ENCODE measurements at regions not wholly inside any gene's neighbourhood (a gene's known extent, or its start where the extent isn't known, plus 50 kb on each side); places are given as distances from the start of the nearest gene placed in this dataset.

GRCh38 chr11:122339436-122340060 is 223.5 kb upstream of the BLID start:
- FAIRE-seq (no peak), DNase-seq (no peak)
- no peak overlapping the region for H3K4me3 ChIP-seq (ENCODE audit: low read depth in 1 of 3, low read length in 3 of 3)
- no peak overlapping the region for H3K27ac ChIP-seq (ENCODE audit: low read depth in 1 of 3, low read length in 2 of 3)
- no peaks in the 10 kb centered on the region for H3K36me3 ChIP-seq (ENCODE audit: control insufficient read depth in 3 of 3, insufficient read depth in 2 of 3, low read depth in 1 of 3, low read length in 3 of 3)
- no peaks in the 10 kb centered on the region for H3K27me3 ChIP-seq (ENCODE audit: control insufficient read depth in 3 of 3, insufficient read depth in 3 of 3, low read length in 3 of 3)
- WGBS, 3 donors, result 41 to 56% (median 53%) methylated on average over 2 of the region's 2 CpGs
- no peaks in the 10 kb centered on the region for H3K4me1 ChIP-seq (ENCODE audit: control insufficient read depth in 3 of 3, insufficient read depth in 2 of 3, low read depth in 1 of 3, low read length in 2 of 3)
- H3K9me3 ChIP-seq (ENCODE audit: control insufficient read depth in 2 of 2, insufficient read depth in 1 of 2, low read depth in 1 of 2, low read length in 1 of 2), result no peaks in the 10 kb centered on the region

GRCh38 chr11:122337704-122338103 is 221.7 kb upstream of the BLID start:
- DNase-seq (no peak), FAIRE-seq (no peak)
- H3K36me3 ChIP-seq (ENCODE audit: control insufficient read depth in 3 of 3, insufficient read depth in 2 of 3, low read depth in 1 of 3, low read length in 3 of 3), result no peaks in the 10 kb centered on the region
- no peak overlapping the region for H3K4me3 ChIP-seq (ENCODE audit: low read depth in 1 of 3, low read length in 3 of 3)
- 61 to 65% (median 65%) methylated on average over 4 of the region's 4 CpGs for WGBS, 3 donors
- H3K27ac ChIP-seq (ENCODE audit: low read depth in 1 of 3, low read length in 2 of 3), result no peak overlapping the region
- H3K4me1 ChIP-seq (ENCODE audit: control insufficient read depth in 3 of 3, insufficient read depth in 2 of 3, low read depth in 1 of 3, low read length in 2 of 3), result no peaks in the 10 kb centered on the region
- H3K27me3 ChIP-seq (ENCODE audit: control insufficient read depth in 3 of 3, insufficient read depth in 3 of 3, low read length in 3 of 3), result no peaks in the 10 kb centered on the region
- H3K9me3 ChIP-seq (ENCODE audit: control insufficient read depth in 2 of 2, insufficient read depth in 1 of 2, low read depth in 1 of 2, low read length in 1 of 2), result no peaks in the 10 kb centered on the region

GRCh38 chr11:122337241-122337640 is 221.2 kb upstream of the BLID start:
- Histone ChIP-seq H3K27ac (ENCODE audit: low read depth in 1 of 3, low read length in 2 of 3) (no peak overlapping the region), H3K9me3 (ENCODE audit: control insufficient read depth in 2 of 2, insufficient read depth in 1 of 2, low read depth in 1 of 2, low read length in 1 of 2) (no peaks in the 10 kb centered on the region), H3K27me3 (ENCODE audit: control insufficient read depth in 3 of 3, insufficient read depth in 3 of 3, low read length in 3 of 3) (no peaks in the 10 kb centered on the region), H3K4me3 (ENCODE audit: low read depth in 1 of 3, low read length in 3 of 3) (no peak overlapping the region), H3K4me1 (ENCODE audit: control insufficient read depth in 3 of 3, insufficient read depth in 2 of 3, low read depth in 1 of 3, low read length in 2 of 3) (no peaks in the 10 kb centered on the region), H3K36me3 (ENCODE audit: control insufficient read depth in 3 of 3, insufficient read depth in 2 of 3, low read depth in 1 of 3, low read length in 3 of 3) (no peaks in the 10 kb centered on the region)
- DNase-seq (no peak), FAIRE-seq (no peak)
- 51 to 60% (median 56%) methylated on average over 5 of the region's 5 CpGs for WGBS, 3 donors

GRCh38 chr11:122336706-122337105 is 220.7 kb upstream of the BLID start:
- Histone ChIP-seq H3K36me3 (ENCODE audit: control insufficient read depth in 3 of 3, insufficient read depth in 2 of 3, low read depth in 1 of 3, low read length in 3 of 3) (no peaks in the 10 kb centered on the region), H3K27me3 (ENCODE audit: control insufficient read depth in 3 of 3, insufficient read depth in 3 of 3, low read length in 3 of 3) (no peaks in the 10 kb centered on the region), H3K4me1 (ENCODE audit: control insufficient read depth in 3 of 3, insufficient read depth in 2 of 3, low read depth in 1 of 3, low read length in 2 of 3) (no peaks in the 10 kb centered on the region), H3K4me3 (ENCODE audit: low read depth in 1 of 3, low read length in 3 of 3) (no peak overlapping the region), H3K9me3 (ENCODE audit: control insufficient read depth in 2 of 2, insufficient read depth in 1 of 2, low read depth in 1 of 2, low read length in 1 of 2) (no peaks in the 10 kb centered on the region), H3K27ac (ENCODE audit: low read depth in 1 of 3, low read length in 2 of 3) (no peak overlapping the region)
- 75 to 77% (median 76%) methylated on average over 5 of the region's 5 CpGs for WGBS, 3 donors
- FAIRE-seq (no peak), DNase-seq (no peak)

DNA sequence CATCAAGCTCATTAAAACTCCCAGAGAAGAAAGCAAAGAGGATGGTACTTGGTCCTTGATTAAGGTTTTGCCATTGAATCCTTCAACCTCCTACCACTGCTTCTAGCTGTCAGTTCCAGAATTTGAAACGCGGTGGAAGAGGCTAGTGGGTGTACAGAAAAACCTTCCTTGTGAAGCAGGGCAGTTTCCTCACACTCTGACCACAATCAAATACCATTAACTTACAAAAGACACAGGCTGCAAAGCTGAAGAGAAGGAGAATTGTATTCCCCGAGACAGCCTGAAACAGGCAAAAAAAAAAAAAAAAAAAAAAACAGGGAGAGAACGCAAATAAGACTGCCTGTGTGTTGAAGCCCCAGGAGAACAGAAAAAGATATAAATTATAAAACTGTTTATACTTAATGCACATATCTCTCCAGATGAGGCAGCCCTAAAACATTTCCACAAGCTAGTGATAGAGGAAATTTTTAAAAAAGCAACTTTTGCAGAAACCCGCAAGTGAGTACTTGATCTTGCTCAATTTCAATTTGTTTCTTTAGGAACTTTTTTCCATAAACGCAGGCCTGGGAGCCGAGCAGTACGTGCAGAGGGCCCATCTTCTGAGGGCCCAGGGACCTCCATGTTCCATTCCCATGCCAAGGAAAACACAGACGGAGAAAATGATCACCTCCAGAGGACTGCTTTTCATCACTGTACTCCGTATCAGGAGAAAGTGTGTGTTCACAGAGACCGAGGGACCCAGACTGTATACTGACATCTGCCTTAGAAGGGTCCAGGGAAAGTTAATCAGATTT is 218.7 kb upstream of the BLID start:
- H3K4me3 ChIP-seq (ENCODE audit: low read depth in 1 of 3, low read length in 3 of 3), result no peak overlapping the region
- no peaks in the 10 kb centered on the region for H3K36me3 ChIP-seq (ENCODE audit: control insufficient read depth in 3 of 3, insufficient read depth in 2 of 3, low read depth in 1 of 3, low read length in 3 of 3)
- H3K27me3 ChIP-seq (ENCODE audit: control insufficient read depth in 3 of 3, insufficient read depth in 3 of 3, low read length in 3 of 3), result no peaks in the 10 kb centered on the region
- H3K9me3 ChIP-seq (ENCODE audit: control insufficient read depth in 2 of 2, insufficient read depth in 1 of 2, low read depth in 1 of 2, low read length in 1 of 2), result no peaks in the 10 kb centered on the region
- WGBS, 3 donors, result 75 to 86% (median 85%) methylated on average over 11 of the region's 11 CpGs
- peak overlapping the region in 1 of 3 donors; percentile 21 for H3K27ac ChIP-seq (ENCODE audit: low read depth in 1 of 3, low read length in 2 of 3)
- no peak for DNase-seq
- FAIRE-seq, result no peak
- no peaks in the 10 kb centered on the region for H3K4me1 ChIP-seq (ENCODE audit: control insufficient read depth in 3 of 3, insufficient read depth in 2 of 3, low read depth in 1 of 3, low read length in 2 of 3)

DNA sequence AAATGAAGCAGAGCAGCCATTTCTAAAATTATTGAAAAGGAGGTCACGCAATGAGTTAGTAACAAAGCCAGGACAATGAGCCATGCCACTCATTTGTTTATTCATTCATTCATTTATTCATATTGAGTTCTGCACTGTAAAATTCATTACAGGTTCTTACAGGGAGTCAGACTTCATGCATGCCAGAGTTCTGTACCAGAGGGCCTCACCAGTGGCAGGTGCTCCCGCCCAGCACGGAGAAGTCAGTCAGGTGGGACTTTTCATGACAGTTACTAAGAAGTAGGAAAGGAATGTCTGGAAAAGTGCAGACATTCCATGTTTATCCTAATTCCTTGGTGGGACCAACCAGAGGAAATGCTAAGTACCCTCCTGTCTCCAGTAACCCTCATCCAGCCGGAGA is 217.5 kb upstream of the BLID start:
- Histone ChIP-seq H3K9me3 (ENCODE audit: control insufficient read depth in 2 of 2, insufficient read depth in 1 of 2, low read depth in 1 of 2, low read length in 1 of 2) (no peaks in the 10 kb centered on the region), H3K4me3 (ENCODE audit: low read depth in 1 of 3, low read length in 3 of 3) (no peak overlapping the region), H3K27me3 (ENCODE audit: control insufficient read depth in 3 of 3, insufficient read depth in 3 of 3, low read length in 3 of 3) (no peaks in the 10 kb centered on the region), H3K36me3 (ENCODE audit: control insufficient read depth in 3 of 3, insufficient read depth in 2 of 3, low read depth in 1 of 3, low read length in 3 of 3) (no peaks in the 10 kb centered on the region), H3K27ac (ENCODE audit: low read depth in 1 of 3, low read length in 2 of 3) (no peak overlapping the region), H3K4me1 (ENCODE audit: control insufficient read depth in 3 of 3, insufficient read depth in 2 of 3, low read depth in 1 of 3, low read length in 2 of 3) (no peaks in the 10 kb centered on the region)
- no peak for DNase-seq
- no peak for FAIRE-seq
- WGBS, 3 donors, result 91 to 95% (median 93%) methylated on average over 4 of the region's 4 CpGs

DNA sequence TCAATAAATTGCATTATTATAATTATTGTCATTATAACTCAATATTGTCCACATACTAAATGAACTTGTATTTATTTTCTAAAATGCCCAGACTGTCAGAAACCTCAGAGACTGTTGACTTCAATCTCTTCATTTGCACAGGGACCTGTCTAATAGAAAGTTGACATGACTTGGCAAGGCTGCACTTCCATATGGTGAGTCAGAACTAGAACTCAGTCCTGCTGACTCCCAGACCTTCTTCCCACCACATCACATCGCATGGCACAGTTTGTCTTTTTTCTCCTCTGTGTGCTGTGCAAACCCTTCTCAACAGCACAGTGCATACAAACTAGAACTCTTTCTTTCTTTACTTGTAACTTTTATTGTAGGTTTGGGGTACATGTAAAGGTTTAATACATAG is 215.1 kb upstream of the BLID start:
- WGBS, 3 donors, result 64 to 91% (median 88%) methylated on average over 1 of the region's 1 CpG
- no peak overlapping the region for H3K27ac ChIP-seq (ENCODE audit: low read depth in 1 of 3, low read length in 2 of 3)
- DNase-seq (no peak), FAIRE-seq (no peak)
- H3K4me3 ChIP-seq (ENCODE audit: low read depth in 1 of 3, low read length in 3 of 3), result no peak overlapping the region
- H3K4me1 ChIP-seq (ENCODE audit: control insufficient read depth in 3 of 3, insufficient read depth in 2 of 3, low read depth in 1 of 3, low read length in 2 of 3), result no peaks in the 10 kb centered on the region
- no peaks in the 10 kb centered on the region for H3K36me3 ChIP-seq (ENCODE audit: control insufficient read depth in 3 of 3, insufficient read depth in 2 of 3, low read depth in 1 of 3, low read length in 3 of 3)
- H3K9me3 ChIP-seq (ENCODE audit: control insufficient read depth in 2 of 2, insufficient read depth in 1 of 2, low read depth in 1 of 2, low read length in 1 of 2), result no peaks in the 10 kb centered on the region
- no peaks in the 10 kb centered on the region for H3K27me3 ChIP-seq (ENCODE audit: control insufficient read depth in 3 of 3, insufficient read depth in 3 of 3, low read length in 3 of 3)

- Histone ChIP-seq H3K4me3 (ENCODE audit: low read depth in 1 of 3, low read length in 3 of 3) (no peak overlapping the region), H3K27ac (ENCODE audit: low read depth in 1 of 3, low read length in 2 of 3) (no peak overlapping the region), H3K36me3 (ENCODE audit: control insufficient read depth in 3 of 3, insufficient read depth in 2 of 3, low read depth in 1 of 3, low read length in 3 of 3) (no peaks in the 10 kb centered on the region), H3K27me3 (ENCODE audit: control insufficient read depth in 3 of 3, insufficient read depth in 3 of 3, low read length in 3 of 3) (no peaks in the 10 kb centered on the region), H3K4me1 (ENCODE audit: control insufficient read depth in 3 of 3, insufficient read depth in 2 of 3, low read depth in 1 of 3, low read length in 2 of 3) (no peaks in the 10 kb centered on the region), H3K9me3 (ENCODE audit: control insufficient read depth in 2 of 2, insufficient read depth in 1 of 2, low read depth in 1 of 2, low read length in 1 of 2) (no peaks in the 10 kb centered on the region)
- WGBS, 3 donors, result 71 to 79% (median 73%) methylated on average over 5 of the region's 5 CpGs
- no peak for FAIRE-seq
- no peak for DNase-seq
Measured at GRCh38 chr11:122330279-122330965, 214.4 kb upstream of the BLID start.

All from small intestine (tissue), 7 donors.